ENCODE measurements at regions not wholly inside any gene's neighbourhood (a gene's known extent, or its start where the extent isn't known, plus 50 kb on each side); places are given as distances from the start of the nearest gene placed in this dataset.

DNA sequence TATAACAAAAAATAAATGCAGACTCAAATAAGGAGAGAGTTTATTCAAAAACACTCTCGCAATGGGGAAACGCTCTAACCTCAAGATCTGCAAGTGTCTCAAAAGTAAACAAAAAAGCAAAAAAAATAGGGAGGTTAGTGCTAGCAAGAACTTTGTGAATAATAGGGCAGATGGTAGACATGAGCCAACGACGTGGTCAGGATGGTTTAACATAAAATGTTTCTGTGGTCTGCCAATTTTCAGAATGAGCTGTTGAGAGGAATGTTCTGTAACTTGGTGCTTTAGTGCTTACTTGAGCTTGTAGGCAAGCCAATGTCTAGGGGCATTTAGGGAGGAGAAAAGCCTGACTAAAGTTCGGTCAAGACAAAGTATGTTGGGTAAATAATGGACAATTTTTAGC lies 1813.9 kb upstream of the CDH6 start:
- TF ChIP-seq, protein P1, sequence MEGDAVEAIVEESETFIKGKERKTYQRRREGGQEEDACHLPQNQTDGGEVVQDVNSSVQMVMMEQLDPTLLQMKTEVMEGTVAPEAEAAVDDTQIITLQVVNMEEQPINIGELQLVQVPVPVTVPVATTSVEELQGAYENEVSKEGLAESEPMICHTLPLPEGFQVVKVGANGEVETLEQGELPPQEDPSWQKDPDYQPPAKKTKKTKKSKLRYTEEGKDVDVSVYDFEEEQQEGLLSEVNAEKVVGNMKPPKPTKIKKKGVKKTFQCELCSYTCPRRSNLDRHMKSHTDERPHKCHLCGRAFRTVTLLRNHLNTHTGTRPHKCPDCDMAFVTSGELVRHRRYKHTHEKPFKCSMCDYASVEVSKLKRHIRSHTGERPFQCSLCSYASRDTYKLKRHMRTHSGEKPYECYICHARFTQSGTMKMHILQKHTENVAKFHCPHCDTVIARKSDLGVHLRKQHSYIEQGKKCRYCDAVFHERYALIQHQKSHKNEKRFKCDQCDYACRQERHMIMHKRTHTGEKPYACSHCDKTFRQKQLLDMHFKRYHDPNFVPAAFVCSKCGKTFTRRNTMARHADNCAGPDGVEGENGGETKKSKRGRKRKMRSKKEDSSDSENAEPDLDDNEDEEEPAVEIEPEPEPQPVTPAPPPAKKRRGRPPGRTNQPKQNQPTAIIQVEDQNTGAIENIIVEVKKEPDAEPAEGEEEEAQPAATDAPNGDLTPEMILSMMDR (IDR thresholded peaks at IDR 0.05; ENCODE audit: low read depth, low read length): no peak
- TF ChIP-seq, protein P2, sequence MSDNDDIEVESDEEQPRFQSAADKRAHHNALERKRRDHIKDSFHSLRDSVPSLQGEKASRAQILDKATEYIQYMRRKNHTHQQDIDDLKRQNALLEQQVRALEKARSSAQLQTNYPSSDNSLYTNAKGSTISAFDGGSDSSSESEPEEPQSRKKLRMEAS (IDR thresholded peaks at IDR 0.05; ENCODE audit: low read depth, low read length): no peak
- TF ChIP-seq POLR2A (IDR thresholded peaks at IDR 0.05; ENCODE audit: extremely low read depth, insufficient read length) (no peak), MYC (IDR thresholded peaks at IDR 0.05; ENCODE audit: low read depth, low read length) (no peak)
